K562 (cell line): ENCODE measurements at regions not wholly inside any gene's neighbourhood (a gene's known extent, or its start where the extent isn't known, plus 50 kb on each side); places are given as distances from the start of the nearest gene placed in this dataset.

Experiments
- ATAC-seq: fragments of 200-7000 bp; cut with Tn5 transposase; 3 replicates; pipeline ENCODE4 v1.9.1; 2020; ENCODE audit warnings: moderate library complexity
- BruUV-seq: library from RNA; stranded (reverse); fragments of 400-500 nt; replicated peaks from 2 replicates; lab custom pipeline; 2021; lab: Mats Ljungman, UMichigan
- CTCF ChIA-PET: fragments of 300-600 bp; formaldehyde crosslinking; extraction: SDS; loops from one replicate; lab custom pipeline; 2021; ENCODE audit warnings: low intra/inter-chr PET ratio; lab: Yijun Ruan, JAX
- POLR2A ChIA-PET: fragments of 300-600, 350-650 bp; sonication (Branson Sonifier 250); formaldehyde crosslinking; extraction: SDS; loops from one replicate; lab custom pipeline; 2021; ENCODE audit warnings: antibody characterized with exemption, inconsistent platforms; lab: Yijun Ruan, JAX
- DNase-seq, 4 experiments: peaks; one replicate each; pipeline versions ENCODE4 v3.0.0 to v3.0.0-alpha.2; 2011 to 2018; ENCODE audit warnings: low spot score in 3 of 4, mixed read lengths in 3 of 4; ENCODE audit errors: extremely low read depth in 1 of 4
- FAIRE-seq: peaks from 2 replicates; lab custom pipeline; 2011; peaks lifted over from hg19 to GRCh38; lab: Jason Lieb, UNC
- H2AFZ ChIP-seq: 2 replicates; pipeline ENCODE4 v1.6.0; 2011; ENCODE audit warnings: low read depth, low read length, control low read depth, inconsistent platforms
- H3K27ac ChIP-seq: fragments of 200-600 bp; 3 replicates; pipeline ENCODE4 v1.8.0; 2011; ENCODE audit warnings: low read depth, mild to moderate bottlenecking, control low read depth, inconsistent platforms, low read length, moderate library complexity, mixed read lengths; ENCODE audit errors: extremely low read depth
- H3K27me3 ChIP-seq, 2 experiments: fragments of 300-600 bp in 1 of 2; 2 replicates in 1 of 2; 3 replicates in 1 of 2; pipeline versions ENCODE4 v1.6.0 to v1.8.0; 2011; ENCODE audit warnings: inconsistent platforms in 2 of 2, low read length in 2 of 2, mild to moderate bottlenecking in 1 of 2, mixed read lengths in 1 of 2, moderate library complexity in 1 of 2; ENCODE audit not compliant: control insufficient read depth in 2 of 2, insufficient read depth in 2 of 2
- H3K36me3 ChIP-seq: fragments of 300-600 bp; 3 replicates; pipeline ENCODE4 v1.8.0; 2011; ENCODE audit warnings: mild to moderate bottlenecking, low read length, inconsistent platforms; ENCODE audit not compliant: control insufficient read depth, insufficient read depth
- H3K4me1 ChIP-seq, 2 experiments: fragments of 200-600 bp in 1 of 2; replicated peaks in 1 of 2; 2 replicates in 1 of 2; 3 replicates in 1 of 2; pipeline versions ENCODE4 v1.5.1 to v1.8.0; 2011; ENCODE audit warnings: inconsistent platforms in 2 of 2, low read length in 2 of 2, mild to moderate bottlenecking in 1 of 2, mixed read lengths in 1 of 2, moderate library complexity in 1 of 2; ENCODE audit not compliant: control insufficient read depth in 2 of 2, insufficient read depth in 2 of 2
- H3K4me2 ChIP-seq: 2 replicates; pipeline ENCODE4 v1.6.1; 2011; ENCODE audit warnings: low read length, control low read depth, inconsistent platforms, mixed read lengths; ENCODE audit not compliant: insufficient read depth
- H3K4me3 ChIP-seq: fragments of 200-600 bp; sonication (generic), shearing (Covaris generic); 2 replicates; pipeline ENCODE4 v1.5.1; 2016; ENCODE audit warnings: control low read depth, inconsistent platforms
- H3K79me2 ChIP-seq: fragments of 200-600 bp; 3 replicates; pipeline ENCODE4 v1.8.0; 2011; ENCODE audit warnings: low read length, inconsistent platforms; ENCODE audit not compliant: control insufficient read depth, insufficient read depth
- H3K9ac ChIP-seq, 2 experiments: 2 replicates each; pipeline versions ENCODE4 v1.6.0 to v1.6.1; 2011; ENCODE audit warnings: low read depth in 2 of 2, low read length in 2 of 2, control low read depth in 1 of 2, inconsistent platforms in 1 of 2, mild to moderate bottlenecking in 1 of 2, mixed read lengths in 1 of 2; ENCODE audit not compliant: insufficient read depth in 1 of 2
- H3K9me1 ChIP-seq: one replicate; pipeline ENCODE4 v1.6.0; 2011; ENCODE audit warnings: inconsistent platforms, mild to moderate bottlenecking, low read length, moderate library complexity; ENCODE audit not compliant: control insufficient read depth, insufficient read depth
- H3K9me3 ChIP-seq: replicated peaks from 2 replicates; pipeline ENCODE4 v1.5.1; 2011; ENCODE audit warnings: low read depth, low read length, inconsistent platforms; ENCODE audit not compliant: control insufficient read depth, insufficient read depth
- H4K20me1 ChIP-seq: replicated peaks from 2 replicates; pipeline ENCODE4 v1.6.1; 2011; ENCODE audit warnings: low read length, inconsistent platforms, mixed read lengths; ENCODE audit not compliant: control insufficient read depth, insufficient read depth
- CEBPB ChIP-seq: fragments of 450-650 bp; IDR thresholded peaks from 2 replicates; pipeline ENCODE4 v1.6.1; 2016; ENCODE audit warnings: missing genetic modification characterization, missing compliant biosample characterization
- CEBPG ChIP-seq, 3 experiments: fragments of 200-800 bp in 1 of 3; sonication (Bioruptor generic) in 1 of 3; sonication (generic) in 1 of 3; formaldehyde crosslinking in 1 of 3; IDR thresholded peaks in 2 of 3; conservative IDR thresholded peaks in 1 of 3; 2 replicates each; pipeline versions ENCODE4 v1.6.1 to v1.8.0; 2016 to 2022; ENCODE audit warnings: missing compliant biosample characterization in 2 of 3, missing genetic modification characterization in 2 of 3, mild to moderate bottlenecking in 1 of 3, missing genetic modification reagents in 1 of 3
- MITF ChIP-seq: IDR thresholded peaks from 2 replicates; pipeline ENCODE4 v1.6.1; 2014; ENCODE audit warnings: antibody characterized with exemption
- UBTF ChIP-seq, 2 experiments: IDR thresholded peaks; 2 replicates each; pipeline ENCODE4 v1.6.1; 2012; ENCODE audit warnings: improper control_type of control experiment in 2 of 2, low read depth in 2 of 2, low read length in 2 of 2, borderline replicate concordance in 1 of 2
- ZNF253 ChIP-seq: fragments of 250-450 bp; sonication (Bioruptor Pico); conservative IDR thresholded peaks from 2 replicates; pipeline ENCODE4 v1.6.1; 2021; ENCODE audit warnings: mild to moderate bottlenecking
- WGBS: fragments of 100-300 bp; shearing (Covaris generic); methylation state at CpG from one replicate; pipeline ENCODE4 v1.1.6; 2016; ENCODE audit warnings: low coverage, mixed read lengths; ENCODE audit not compliant: insufficient coverage; ENCODE audit errors: missing lambda C conversion rate; 5-methylcytosine and 5-hydroxymethylcytosine counted together
- in situ Hi-C: fragments of 300-500 bp; cut with MboI; formaldehyde crosslinking; loops from 4 replicates; pipeline ENCODE4 v1.15.0; 2018; ENCODE audit warnings: inconsistent platforms, mixed read lengths
- intact Hi-C: fragments of 100-400 bp; cut with micrococcal nuclease; formaldehyde crosslinking; loops from 2 replicates; pipeline ENCODE4 v1.14.2; 2022

GRCh38 chr11:103604310-103604709 is 432.1 kb upstream of the DDI1 start:
- Histone ChIP-seq H3K4me1 (no peaks in the 10 kb centered on the region), H3K79me2 (no peaks in the 10 kb centered on the region), H3K4me2 (no peak overlapping the region), H3K36me3 (no peaks in the 10 kb centered on the region), H3K9me3 (no peaks in the 10 kb centered on the region), H2AFZ (no peak overlapping the region), H3K27me3 (no peaks in the 10 kb centered on the region), H3K4me3 (no peak overlapping the region), H4K20me1 (no peaks in the 10 kb centered on the region), H3K27ac (no peak overlapping the region), H3K9me1 (no peaks in the 10 kb centered on the region), H3K9ac (no peak overlapping the region)
- DNase-seq: no peak
- intact Hi-C loops: loop anchor here (5.0 to 10.0 kb wide), 2 partner anchors 570 to 872 kb away; no protein-coding TSS in a partner anchor
- POLR2A ChIA-PET: no interaction called here
- in situ Hi-C loops: no loop called here
- WGBS: 7% methylated on average over 2 of the region's 2 CpGs
- TF ChIP-seq CEBPB (peak; percentile 49), MITF (no peak), ZNF253 (CRISPR knock-in tag) (no peak), UBTF (IDR thresholded peaks at IDR 0.05; ENCODE audit: borderline replicate concordance in 1 of 2, low read depth in 2 of 2, low read length in 2 of 2) (no peak), CEBPG (CRISPR knock-in tag; IDR thresholded peaks at IDR 0.05) (no peak), CEBPG (tag; conservative IDR thresholded peaks at IDR 0.05 in 1 of 2, IDR thresholded peaks at IDR 0.05 in 1 of 2) (peak in 1 of 2 experiments; percentile 64; a peak in 2 of 4 replicates)
- no peak for FAIRE-seq
- CTCF ChIA-PET: no interaction called here
- ATAC-seq: no peak
- BruUV-seq: no TSS peak
